Hepatocyte (in vitro differentiated cells): ENCODE measurements at regions not wholly inside any gene's neighbourhood (a gene's known extent, or its start where the extent isn't known, plus 50 kb on each side); places are given as distances from the start of the nearest gene placed in this dataset.
"Not testable (repeated sequence)": the region's sequence is repeated elsewhere in the genome, so short reads cannot be mapped to it uniquely, and the experiment has no call there.

Experiments used
- CTCF ChIP-seq: fragments of 200-600 bp; sonication (generic); IDR thresholded peaks from 2 replicates; pipeline ENCODE4 v1.5.1; 2016; ENCODE audit warnings: antibody characterized with exemption, mild to moderate bottlenecking; ENCODE audit not compliant: poor library complexity
- EZH2 ChIP-seq: fragments of 200-600 bp; sonication (generic); IDR thresholded peaks from 2 replicates; pipeline ENCODE4 v1.6.1; 2016; ENCODE audit warnings: antibody characterized with exemption, mild to moderate bottlenecking, borderline replicate concordance

- not testable (repeated sequence) for TF ChIP-seq EZH2, CTCF
These were observed 1248.6 kb upstream of the CDH9 start for GRCh38 chr5:28287021-28287420.
